ENCODE measurements at regions not wholly inside any gene's neighbourhood (a gene's known extent, or its start where the extent isn't known, plus 50 kb on each side); places are given as distances from the start of the nearest gene placed in this dataset.
"Not testable (repeated sequence)": the region's sequence is repeated elsewhere in the genome, so short reads cannot be mapped to it uniquely, and the experiment has no call there.

GRCh38 chr6:84605298-84605697 lies 159.1 kb downstream of the TBX18 start:
- Histone ChIP-seq H3K9me3 (ENCODE audit: control insufficient read depth, insufficient read depth, low read depth, low read length) (no peaks in the 10 kb centered on the region), H3K27me3 (ENCODE audit: control insufficient read depth, insufficient read depth, low read length) (no peaks in the 10 kb centered on the region), H3K4me3 (ENCODE audit: low read depth, low read length) (no peak overlapping the region), H3K36me3 (ENCODE audit: control insufficient read depth, insufficient read depth, low read length) (no peaks in the 10 kb centered on the region), H3K9ac (ENCODE audit: low read length) (no peak overlapping the region), H3K4me1 (ENCODE audit: control insufficient read depth, insufficient read depth, low read length) (no peaks in the 10 kb centered on the region; the same call in 1 of the 2 replicates), H3K27ac (ENCODE audit: low read depth, low read length) (no peak overlapping the region)

DNA sequence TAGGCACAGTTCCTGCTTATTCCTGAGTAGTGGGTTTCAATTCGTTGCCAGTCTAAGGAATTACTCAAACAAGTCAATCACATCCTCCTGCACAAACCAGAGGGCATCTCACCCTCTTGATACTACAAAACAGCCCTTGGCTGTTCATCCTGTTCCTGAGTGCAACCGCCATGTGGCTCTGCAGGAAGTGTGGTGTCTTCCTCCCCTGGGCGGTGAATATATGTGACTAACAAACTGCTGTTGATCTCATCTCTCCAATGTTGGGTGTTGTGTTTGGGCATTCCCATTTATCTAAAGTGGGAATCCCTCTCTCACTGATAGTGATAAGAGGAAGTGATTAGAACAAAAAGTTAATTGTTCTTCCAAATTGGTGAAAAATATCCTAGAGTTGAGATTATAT lies 163.0 kb downstream of the TBX18 start:
- H3K4me3 ChIP-seq (ENCODE audit: low read depth, low read length): no peak overlapping the region
- H3K27me3 ChIP-seq (ENCODE audit: control insufficient read depth, insufficient read depth, low read length): no peaks in the 10 kb centered on the region
- H3K9me3 ChIP-seq (ENCODE audit: control insufficient read depth, insufficient read depth, low read depth, low read length): no peaks in the 10 kb centered on the region
- no peak overlapping the region for H3K27ac ChIP-seq (ENCODE audit: low read depth, low read length)
- H3K4me1 ChIP-seq (ENCODE audit: control insufficient read depth, insufficient read depth, low read length): no peaks in the 10 kb centered on the region; the same call in 1 of the 2 replicates
- H3K36me3 ChIP-seq (ENCODE audit: control insufficient read depth, insufficient read depth, low read length): no peaks in the 10 kb centered on the region
- no peak overlapping the region for H3K9ac ChIP-seq (ENCODE audit: low read length)

- Histone ChIP-seq H3K9me3 (ENCODE audit: control insufficient read depth, insufficient read depth, low read depth, low read length) (no peaks in the 10 kb centered on the region), H3K4me1 (ENCODE audit: control insufficient read depth, insufficient read depth, low read length) (no peaks in the 10 kb centered on the region; the same call in 1 of the 2 replicates), H3K27me3 (ENCODE audit: control insufficient read depth, insufficient read depth, low read length) (no peaks in the 10 kb centered on the region), H3K9ac (ENCODE audit: low read length) (no peak overlapping the region), H3K36me3 (ENCODE audit: control insufficient read depth, insufficient read depth, low read length) (no peaks in the 10 kb centered on the region), H3K4me3 (ENCODE audit: low read depth, low read length) (no peak overlapping the region), H3K27ac (ENCODE audit: low read depth, low read length) (no peak overlapping the region)
Observed at GRCh38 chr6:84599991-84600390, 164.4 kb downstream of the TBX18 start.

GRCh38 chr6:84597238-84597875 lies 167.0 kb downstream of the TBX18 start:
- H3K9me3 ChIP-seq (ENCODE audit: control insufficient read depth, insufficient read depth, low read depth, low read length): no peaks in the 10 kb centered on the region
- no peak overlapping the region for H3K9ac ChIP-seq (ENCODE audit: low read length)
- no peaks in the 10 kb centered on the region for H3K36me3 ChIP-seq (ENCODE audit: control insufficient read depth, insufficient read depth, low read length)
- H3K27ac ChIP-seq (ENCODE audit: low read depth, low read length): no peak overlapping the region
- H3K27me3 ChIP-seq (ENCODE audit: control insufficient read depth, insufficient read depth, low read length): no peaks in the 10 kb centered on the region
- H3K4me3 ChIP-seq (ENCODE audit: low read depth, low read length): no peak overlapping the region
- no peaks in the 10 kb centered on the region; the same call in 1 of the 2 replicates for H3K4me1 ChIP-seq (ENCODE audit: control insufficient read depth, insufficient read depth, low read length)

- no peaks in the 10 kb centered on the region for H3K27me3 ChIP-seq (ENCODE audit: control insufficient read depth, insufficient read depth, low read length)
- H3K4me1 ChIP-seq (ENCODE audit: control insufficient read depth, insufficient read depth, low read length): no peaks in the 10 kb centered on the region; the same call in 1 of the 2 replicates
- no peaks in the 10 kb centered on the region for H3K36me3 ChIP-seq (ENCODE audit: control insufficient read depth, insufficient read depth, low read length)
Observed at GRCh38 chr6:84596488-84596887, 167.9 kb downstream of the TBX18 start.

DNA sequence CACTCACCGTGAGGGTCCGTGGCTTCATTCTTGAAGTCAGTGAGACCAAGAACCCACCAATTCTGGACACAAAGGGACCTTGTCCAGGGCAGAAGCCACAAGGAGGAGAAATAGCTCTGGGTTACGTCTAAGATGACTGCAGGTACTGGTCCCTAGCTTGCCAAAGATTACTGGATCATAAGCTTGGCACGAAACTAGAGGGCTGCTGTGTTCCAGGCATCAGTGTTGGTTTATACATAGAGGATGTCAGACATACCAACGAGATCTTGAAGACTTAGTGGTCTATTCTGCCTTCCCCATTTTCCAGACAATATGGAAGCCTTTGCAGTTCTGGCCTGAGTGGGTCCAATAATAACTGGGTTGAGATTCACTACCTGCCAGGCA lies 175.7 kb downstream of the TBX18 start:
- no peak overlapping the region for H3K9ac ChIP-seq (ENCODE audit: low read length)
- no peaks in the 10 kb centered on the region for H3K27me3 ChIP-seq (ENCODE audit: control insufficient read depth, insufficient read depth, low read length)
- H3K4me1 ChIP-seq (ENCODE audit: control insufficient read depth, insufficient read depth, low read length): no peaks in the 10 kb centered on the region
- no peak overlapping the region for H3K4me3 ChIP-seq (ENCODE audit: low read depth, low read length)
- no peaks in the 10 kb centered on the region for H3K36me3 ChIP-seq (ENCODE audit: control insufficient read depth, insufficient read depth, low read length)
- no peak overlapping the region for H3K27ac ChIP-seq (ENCODE audit: low read depth, low read length)
- H3K9me3 ChIP-seq (ENCODE audit: control insufficient read depth, insufficient read depth, low read depth, low read length): no peaks in the 10 kb centered on the region

More at GRCh38 chr6:84596488-84596887, 167.9 kb downstream of the TBX18 start:
- H3K9ac ChIP-seq (ENCODE audit: low read length): no peak overlapping the region
- no peak overlapping the region for H3K4me3 ChIP-seq (ENCODE audit: low read depth, low read length)
- H3K27ac ChIP-seq (ENCODE audit: low read depth, low read length): no peak overlapping the region
- no peaks in the 10 kb centered on the region for H3K9me3 ChIP-seq (ENCODE audit: control insufficient read depth, insufficient read depth, low read depth, low read length)

DNA sequence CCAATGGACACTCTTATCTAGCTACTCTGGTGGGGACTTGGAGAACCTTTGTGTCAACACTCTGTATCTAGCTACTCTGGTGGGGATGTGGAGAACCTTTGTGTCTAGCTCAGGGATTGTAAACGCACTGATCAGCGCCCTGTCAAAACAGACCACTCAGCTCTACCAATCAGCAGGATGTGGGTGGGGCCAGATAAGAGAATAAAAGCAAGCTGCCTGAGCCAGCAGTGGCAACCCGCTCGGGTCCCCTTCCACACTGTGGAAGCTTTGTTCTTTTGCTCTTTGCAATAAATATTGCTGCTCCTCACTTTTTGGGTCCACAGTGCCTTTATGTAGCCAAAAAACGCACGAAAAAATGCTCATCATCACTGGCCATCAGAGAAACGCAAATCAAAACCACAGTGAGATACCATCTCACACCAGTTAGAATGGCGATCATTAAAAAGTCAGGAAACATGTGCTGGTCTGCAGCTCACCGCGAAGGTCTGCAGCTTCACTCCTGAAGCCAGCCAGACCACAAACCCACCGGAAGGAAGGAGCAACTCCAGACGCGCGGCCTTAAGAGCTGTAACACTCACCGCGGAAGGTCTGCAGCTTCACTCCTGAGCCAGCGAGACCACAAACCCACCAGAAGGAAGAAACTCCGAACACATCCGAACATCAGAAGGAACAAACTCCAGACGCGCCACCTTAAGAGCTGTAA lies 176.3 kb downstream of the TBX18 start:
- not testable (repeated sequence) for H3K27me3 ChIP-seq (ENCODE audit: control insufficient read depth, insufficient read depth, low read length); H3K9ac ChIP-seq (ENCODE audit: low read length); H3K9me3 ChIP-seq (ENCODE audit: control insufficient read depth, insufficient read depth, low read depth, low read length); H3K36me3 ChIP-seq (ENCODE audit: control insufficient read depth, insufficient read depth, low read length); H3K4me1 ChIP-seq (ENCODE audit: control insufficient read depth, insufficient read depth, low read length); H3K4me3 ChIP-seq (ENCODE audit: low read depth, low read length); H3K27ac ChIP-seq (ENCODE audit: low read depth, low read length)

- H3K9me3 ChIP-seq (ENCODE audit: control insufficient read depth, insufficient read depth, low read depth, low read length); H3K4me3 ChIP-seq (ENCODE audit: low read depth, low read length); H3K27me3 ChIP-seq (ENCODE audit: control insufficient read depth, insufficient read depth, low read length); H3K36me3 ChIP-seq (ENCODE audit: control insufficient read depth, insufficient read depth, low read length); H3K4me1 ChIP-seq (ENCODE audit: control insufficient read depth, insufficient read depth, low read length); H3K9ac ChIP-seq (ENCODE audit: low read length); H3K27ac ChIP-seq (ENCODE audit: low read depth, low read length): not testable (repeated sequence)
Observed at GRCh38 chr6:84587202-84587940, 177.0 kb downstream of the TBX18 start.

DNA sequence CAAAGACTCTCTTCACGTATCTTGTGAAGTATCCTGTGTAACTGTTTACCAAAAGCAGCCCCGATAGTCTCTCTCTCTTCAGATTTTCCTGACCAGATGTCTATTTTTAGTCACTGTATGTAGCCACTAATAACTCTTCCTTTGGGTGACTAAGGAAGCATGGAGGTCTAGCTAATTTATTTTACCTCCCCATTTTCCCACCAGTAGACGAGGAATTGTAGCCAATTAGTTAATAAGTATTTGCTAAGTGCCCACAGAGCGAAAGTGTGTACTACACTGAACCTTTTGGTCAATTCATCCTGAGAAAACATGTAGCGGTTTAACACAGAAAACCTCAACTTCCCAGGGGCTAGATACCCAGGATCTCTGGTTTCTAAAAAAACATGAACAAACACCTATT lies 180.6 kb downstream of the TBX18 start:
- no peaks in the 10 kb centered on the region for H3K36me3 ChIP-seq (ENCODE audit: control insufficient read depth, insufficient read depth, low read length)
- no peak overlapping the region for H3K27ac ChIP-seq (ENCODE audit: low read depth, low read length)
- no peak overlapping the region for H3K4me3 ChIP-seq (ENCODE audit: low read depth, low read length)
- H3K9me3 ChIP-seq (ENCODE audit: control insufficient read depth, insufficient read depth, low read depth, low read length): peaks cover 6% of the 10 kb centered on the region
- H3K9ac ChIP-seq (ENCODE audit: low read length): no peak overlapping the region
- H3K4me1 ChIP-seq (ENCODE audit: control insufficient read depth, insufficient read depth, low read length): no peaks in the 10 kb centered on the region
- H3K27me3 ChIP-seq (ENCODE audit: control insufficient read depth, insufficient read depth, low read length): no peaks in the 10 kb centered on the region

DNA sequence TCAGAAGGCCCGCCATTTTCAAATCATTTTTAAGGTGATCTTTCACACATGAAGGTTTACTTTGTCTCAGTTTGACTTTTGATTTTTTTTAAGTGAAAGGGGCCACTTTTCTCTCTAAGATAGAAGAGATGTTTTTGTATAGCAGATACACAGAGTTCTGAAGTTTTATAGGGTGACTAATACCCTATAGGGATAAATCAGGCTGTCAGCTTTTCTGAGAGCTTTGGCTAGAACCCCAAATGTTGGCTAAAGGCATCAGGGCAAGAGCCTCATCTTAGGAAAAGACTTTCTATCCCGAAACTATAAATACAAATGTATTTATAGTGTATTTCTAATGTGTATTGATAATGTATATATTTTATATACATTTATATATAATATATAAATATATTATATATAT lies 181.4 kb downstream of the TBX18 start:
- H3K27ac ChIP-seq (ENCODE audit: low read depth, low read length): no peak overlapping the region
- H3K27me3 ChIP-seq (ENCODE audit: control insufficient read depth, insufficient read depth, low read length): no peaks in the 10 kb centered on the region
- H3K36me3 ChIP-seq (ENCODE audit: control insufficient read depth, insufficient read depth, low read length): no peaks in the 10 kb centered on the region
- peaks cover 6% of the 10 kb centered on the region for H3K9me3 ChIP-seq (ENCODE audit: control insufficient read depth, insufficient read depth, low read depth, low read length)
- H3K4me3 ChIP-seq (ENCODE audit: low read depth, low read length): no peak overlapping the region
- H3K9ac ChIP-seq (ENCODE audit: low read length): no peak overlapping the region
- H3K4me1 ChIP-seq (ENCODE audit: control insufficient read depth, insufficient read depth, low read length): no peaks in the 10 kb centered on the region

All from HUES6 (cell line).